Esophagus squamous epithelium (tissue), 5 donors: ENCODE measurements at regions not wholly inside any gene's neighbourhood (a gene's known extent, or its start where the extent isn't known, plus 50 kb on each side); places are given as distances from the start of the nearest gene placed in this dataset.
A peak's percentile ranks its signal among the peaks of the same experiment; 100 is the strongest.

Source experiments
- DNase-seq: peaks from one replicate; lab custom pipeline; 2025; lab: John Stamatoyannopoulos, UW
- H3K27ac ChIP-seq, 4 donors: fragments of 200-600 bp; sonication (generic); one replicate each; pipeline ENCODE4 v1.5.1; 2016 to 2019; ENCODE audit warnings: mild to moderate bottlenecking in 1 of 4
- H3K27me3 ChIP-seq, 4 donors: fragments of 200-600 bp; sonication (generic); 1 replicate in 3 of 4; 2 replicates in 1 of 4; pipeline versions ENCODE4 v1.5.1 to v1.6.0; 2017 to 2021; ENCODE audit warnings: antibody characterized with exemption in 1 of 4
- H3K36me3 ChIP-seq, 3 donors: fragments of 200-600 bp; sonication (generic); one replicate each; pipeline ENCODE4 v1.5.1; 2016 to 2019
- H3K4me1 ChIP-seq, 3 donors: fragments of 200-600 bp; sonication (generic); one replicate each; pipeline ENCODE4 v1.5.1; 2017 to 2019
- H3K4me3 ChIP-seq, 4 donors: fragments of 200-600 bp; sonication (generic); 1 replicate in 3 of 4; 2 replicates in 1 of 4; pipeline ENCODE4 v1.5.1; 2016 to 2019; ENCODE audit warnings: mild to moderate bottlenecking in 2 of 4, moderate library complexity in 1 of 4
- H3K9me3 ChIP-seq, 3 donors: fragments of 200-600 bp; sonication (generic); one replicate each; pipeline ENCODE4 v1.5.1; 2016 to 2019
- CTCF ChIP-seq, 6 experiments: fragments of 450-650 bp in 4 of 6; fragments of 200-600 bp in 2 of 6; sonication (generic) in 2 of 6; IDR thresholded peaks; one replicate each; pipeline ENCODE4 v1.5.1; 2016 to 2019; ENCODE audit warnings: antibody characterized with exemption in 6 of 6, mild to moderate bottlenecking in 4 of 6, moderate library complexity in 4 of 6
- POLR2A ChIP-seq, 4 donors: fragments of 450-650 bp; IDR thresholded peaks; one replicate each; pipeline ENCODE4 v1.6.1; 2017; ENCODE audit warnings: antibody characterized with exemption in 4 of 4, mild to moderate bottlenecking in 4 of 4, moderate library complexity in 3 of 4
- WGBS, 2 donors: methylation state at CpG; one replicate each; pipeline ENCODE4 v1.1.5; 2018; 5-methylcytosine and 5-hydroxymethylcytosine counted together
- intact Hi-C: fragments of 100-400 bp; cut with DNase I; formaldehyde crosslinking; loops from one replicate; pipeline ENCODE4 v1.15.0; 2022
- donor health status: DM: yes; HTN: yes; CAD: no.

DNA sequence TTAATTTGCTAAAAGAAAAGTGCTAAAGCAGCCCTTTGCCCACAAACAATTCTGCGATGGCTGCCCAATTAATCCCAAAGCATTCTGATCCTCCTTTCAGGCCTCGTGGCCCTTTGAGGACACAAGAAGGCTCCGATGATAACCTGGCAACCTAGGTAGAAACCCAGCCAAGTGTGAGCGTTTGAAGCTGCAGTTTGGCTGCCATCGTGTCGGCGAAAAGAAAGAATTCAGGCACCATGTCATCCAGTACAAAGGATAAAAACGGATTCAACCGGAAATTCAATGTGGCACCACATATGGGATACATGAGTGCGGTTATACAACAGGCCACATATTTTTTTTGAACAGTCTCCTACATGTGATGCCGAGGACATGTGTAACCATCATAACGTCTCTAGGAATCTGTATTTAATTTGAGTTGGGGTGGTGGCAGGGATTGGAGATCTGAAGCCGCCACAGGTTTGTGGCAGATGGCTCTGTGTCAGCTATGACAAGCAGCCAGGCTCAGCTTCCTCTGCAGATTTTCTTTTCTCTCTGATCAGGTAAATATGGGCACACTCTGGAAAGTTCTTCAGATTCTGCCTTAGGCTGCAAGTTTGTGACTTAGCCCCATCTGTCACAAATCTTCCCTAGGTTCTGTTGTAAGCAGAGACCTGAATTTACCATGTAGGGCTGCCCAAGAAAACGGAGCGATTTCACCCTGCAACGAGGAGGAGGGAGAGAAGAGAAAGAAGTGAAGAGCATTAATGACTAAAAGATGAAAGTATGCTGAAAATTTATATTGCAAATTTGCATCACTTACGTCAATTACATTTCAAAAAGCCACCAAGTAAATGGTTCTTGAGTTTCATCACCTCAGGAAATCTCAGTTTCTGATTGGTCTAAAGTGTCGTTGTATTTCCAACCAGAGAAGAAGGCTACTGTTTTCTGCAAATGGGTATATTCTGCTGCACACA lies 573.2 kb downstream of the ZEB2 start:
- Histone ChIP-seq H3K27me3 (no peaks in the 10 kb centered on the region), H3K4me3 (no peak overlapping the region), H3K36me3 (peaks cover 0 to 6% (median 0%) of the 10 kb centered on the region in 3 donors), H3K9me3 (no peaks in the 10 kb centered on the region), H3K4me1 (no peaks in the 10 kb centered on the region), H3K27ac (no peak overlapping the region)
- DNase-seq, result no peak
- TF ChIP-seq CTCF (IDR thresholded peaks at IDR 0.05) (no peak), POLR2A (IDR thresholded peaks at IDR 0.05) (no peak)
- WGBS, 2 donors, result 95 to 96% methylated on average over 18 of the region's 18 CpGs
- intact Hi-C loops, result no loop called here

- Histone ChIP-seq H3K9me3 (no peaks in the 10 kb centered on the region), H3K4me1 (peaks cover 0 to 26% (median under 1%) of the 10 kb centered on the region in 3 donors), H3K36me3 (peaks cover 0 to 6% (median 0%) of the 10 kb centered on the region in 3 donors), H3K27ac (no peak overlapping the region), H3K4me3 (no peak overlapping the region), H3K27me3 (peaks cover 0 to 17% (median 3%) of the 10 kb centered on the region in 4 donors)
- intact Hi-C loops, result no loop called here
- TF ChIP-seq CTCF (IDR thresholded peaks at IDR 0.05), result no peak
- TF ChIP-seq POLR2A (IDR thresholded peaks at IDR 0.05), result no peak
- DNase-seq, result no peak
Observed at GRCh38 chr2:143942486-143942885, 577.4 kb downstream of the ZEB2 start.

DNA sequence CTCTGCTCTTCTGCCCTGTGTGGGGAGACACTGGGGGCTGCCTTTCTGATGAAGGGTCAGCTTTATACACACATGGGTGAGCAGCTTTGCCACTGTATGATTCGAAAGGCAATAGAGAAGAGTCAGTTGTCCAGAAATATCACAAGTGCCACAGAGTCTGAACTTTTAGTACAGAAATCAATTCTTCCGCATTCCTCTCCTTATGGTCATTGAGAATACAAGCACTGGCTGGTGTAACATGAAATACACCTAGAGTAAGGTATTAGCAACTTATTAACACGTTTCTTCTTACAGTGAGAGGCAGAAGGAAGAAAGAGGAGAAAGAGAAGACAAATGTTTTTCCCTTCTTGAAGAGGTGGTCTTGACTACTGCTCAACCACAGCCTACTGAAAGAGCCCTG lies 579.2 kb downstream of the ZEB2 start:
- no peak for DNase-seq
- H3K27ac ChIP-seq, result peak overlapping the region in 3 of 4 donors; percentile 71 to 91 (median 82)
- H3K36me3 ChIP-seq, result no peaks in the 10 kb centered on the region
- H3K27me3 ChIP-seq, result peaks cover 0 to 35% (median 3%) of the 10 kb centered on the region in 4 donors
- no peaks in the 10 kb centered on the region for H3K9me3 ChIP-seq
- 94 to 98% methylated on average over 3 of the region's 3 CpGs for WGBS, 2 donors
- no peak for TF ChIP-seq POLR2A (IDR thresholded peaks at IDR 0.05)
- no peak for TF ChIP-seq CTCF (IDR thresholded peaks at IDR 0.05)
- H3K4me3 ChIP-seq, result no peak overlapping the region
- intact Hi-C loops, result no loop called here
- H3K4me1 ChIP-seq, result peaks cover 0 to 39% (median 10%) of the 10 kb centered on the region in 3 donors

- H3K36me3 ChIP-seq, result no peaks in the 10 kb centered on the region
- intact Hi-C loops, result no loop called here
- H3K4me3 ChIP-seq, result peak overlapping the region in 1 of 4 donors; percentile 30
- WGBS, 2 donors, result 44 to 56% methylated on average over 6 of the region's 6 CpGs
- peaks cover 0 to 39% (median 10%) of the 10 kb centered on the region in 3 donors for H3K4me1 ChIP-seq
- no peak for DNase-seq
- H3K27me3 ChIP-seq, result peaks cover 0 to 37% (median 3%) of the 10 kb centered on the region in 4 donors
- H3K27ac ChIP-seq, result peak overlapping the region in 3 of 4 donors; percentile 71 to 91 (median 82)
- TF ChIP-seq CTCF (IDR thresholded peaks at IDR 0.05), result no peak
- no peak for TF ChIP-seq POLR2A (IDR thresholded peaks at IDR 0.05)
- no peaks in the 10 kb centered on the region for H3K9me3 ChIP-seq
Observed at GRCh38 chr2:143939626-143940330, 580.1 kb downstream of the ZEB2 start.
